ENCODE measurements at regions not wholly inside any gene's neighbourhood (a gene's known extent, or its start where the extent isn't known, plus 50 kb on each side); places are given as distances from the start of the nearest gene placed in this dataset.

DNA sequence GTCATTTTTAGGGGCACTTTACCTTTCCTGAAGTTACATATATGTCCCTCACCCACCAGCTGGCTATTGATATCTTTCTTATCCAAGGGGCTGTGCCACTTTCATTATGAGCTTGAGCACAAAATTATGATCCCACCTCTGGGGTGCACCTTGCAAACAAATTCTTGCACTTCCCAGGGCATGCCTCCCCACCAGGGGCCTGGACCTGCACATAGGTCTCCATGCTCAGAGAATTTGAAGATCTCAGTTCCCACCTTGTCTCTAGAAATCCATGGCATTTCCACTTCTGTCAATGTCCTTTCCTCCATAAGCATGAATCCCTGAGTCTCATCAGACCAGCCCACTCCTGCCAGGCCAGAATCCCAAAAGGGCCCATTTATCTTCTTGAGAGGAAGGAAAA lies 449.1 kb upstream of the REG3G start:
- H3K27me3 ChIP-seq: no peaks in the 10 kb centered on the region
- H3K4me3 ChIP-seq: no peak overlapping the region
- no peaks in the 10 kb centered on the region for H3K4me1 ChIP-seq
- TF ChIP-seq, protein P1, sequence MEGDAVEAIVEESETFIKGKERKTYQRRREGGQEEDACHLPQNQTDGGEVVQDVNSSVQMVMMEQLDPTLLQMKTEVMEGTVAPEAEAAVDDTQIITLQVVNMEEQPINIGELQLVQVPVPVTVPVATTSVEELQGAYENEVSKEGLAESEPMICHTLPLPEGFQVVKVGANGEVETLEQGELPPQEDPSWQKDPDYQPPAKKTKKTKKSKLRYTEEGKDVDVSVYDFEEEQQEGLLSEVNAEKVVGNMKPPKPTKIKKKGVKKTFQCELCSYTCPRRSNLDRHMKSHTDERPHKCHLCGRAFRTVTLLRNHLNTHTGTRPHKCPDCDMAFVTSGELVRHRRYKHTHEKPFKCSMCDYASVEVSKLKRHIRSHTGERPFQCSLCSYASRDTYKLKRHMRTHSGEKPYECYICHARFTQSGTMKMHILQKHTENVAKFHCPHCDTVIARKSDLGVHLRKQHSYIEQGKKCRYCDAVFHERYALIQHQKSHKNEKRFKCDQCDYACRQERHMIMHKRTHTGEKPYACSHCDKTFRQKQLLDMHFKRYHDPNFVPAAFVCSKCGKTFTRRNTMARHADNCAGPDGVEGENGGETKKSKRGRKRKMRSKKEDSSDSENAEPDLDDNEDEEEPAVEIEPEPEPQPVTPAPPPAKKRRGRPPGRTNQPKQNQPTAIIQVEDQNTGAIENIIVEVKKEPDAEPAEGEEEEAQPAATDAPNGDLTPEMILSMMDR (IDR thresholded peaks at IDR 0.05): no peak
- TF ChIP-seq POLR2AphosphoS5 (IDR thresholded peaks at IDR 0.05; ENCODE audit: insufficient read depth in 1 of 2, low read depth in 1 of 2) (no peak), POLR2A (IDR thresholded peaks at IDR 0.05) (no peak)
- H3K36me3 ChIP-seq: no peaks in the 10 kb centered on the region
- no peaks in the 10 kb centered on the region for H3K9me3 ChIP-seq
- no peak for DNase-seq (ENCODE audit: extremely low spot score in 2 of 2)
- intact Hi-C loops (cut with DNase I): no loop called here
- H3K27ac ChIP-seq: no peak overlapping the region

DNA sequence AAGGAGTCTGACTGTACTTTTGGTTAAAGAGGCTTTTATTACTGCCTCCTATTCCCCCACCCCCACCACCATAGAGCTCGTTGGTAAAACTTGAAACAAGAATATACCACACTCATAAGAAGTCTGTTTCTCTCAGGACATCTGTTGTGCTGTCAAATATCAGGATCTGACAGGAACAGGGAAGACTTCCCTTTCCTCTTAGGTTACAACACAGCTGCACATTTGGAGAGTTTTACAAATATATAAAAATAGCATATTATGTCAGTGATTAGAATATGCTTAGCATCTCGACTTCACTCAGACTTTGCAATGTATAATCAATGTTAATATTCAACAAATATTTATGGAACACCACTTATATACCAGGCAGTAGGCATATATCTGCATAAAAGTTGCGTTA lies 439.6 kb upstream of the REG3G start:
- intact Hi-C loops (cut with DNase I): no loop called here
- Histone ChIP-seq H3K4me1 (no peaks in the 10 kb centered on the region), H3K9me3 (no peaks in the 10 kb centered on the region), H3K4me3 (no peak overlapping the region), H3K27me3 (no peaks in the 10 kb centered on the region), H3K36me3 (no peaks in the 10 kb centered on the region), H3K27ac (no peak overlapping the region)
- DNase-seq (ENCODE audit: extremely low spot score in 2 of 2): no peak
- TF ChIP-seq, protein P1 (IDR thresholded peaks at IDR 0.05): no peak
- no peak for TF ChIP-seq POLR2A (IDR thresholded peaks at IDR 0.05)
- no peak for TF ChIP-seq POLR2AphosphoS5 (IDR thresholded peaks at IDR 0.05; ENCODE audit: insufficient read depth in 1 of 2, low read depth in 1 of 2)

DNA sequence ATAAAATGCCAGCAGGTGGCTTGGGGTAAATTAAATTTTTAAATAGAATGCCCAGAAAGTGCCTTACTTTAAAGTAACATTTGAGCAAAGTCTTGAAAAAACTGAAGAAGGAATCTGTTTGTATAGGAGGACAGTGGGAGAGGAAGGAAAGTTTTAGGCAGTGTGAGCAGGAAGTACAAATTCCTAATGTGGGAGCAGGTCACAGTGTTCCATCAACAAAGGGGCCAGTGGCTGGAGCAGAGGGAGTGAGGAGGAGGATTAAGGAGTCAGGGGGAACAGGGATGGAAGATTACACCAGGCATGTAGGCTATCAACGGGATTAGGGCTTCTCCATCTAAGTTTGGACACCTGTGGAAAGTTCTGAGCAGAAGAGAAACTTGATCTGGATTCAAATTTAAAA lies 439.2 kb upstream of the REG3G start:
- no peak for DNase-seq (ENCODE audit: extremely low spot score in 2 of 2)
- Histone ChIP-seq H3K27ac (no peak overlapping the region), H3K27me3 (no peaks in the 10 kb centered on the region), H3K4me3 (no peak overlapping the region), H3K9me3 (no peaks in the 10 kb centered on the region), H3K4me1 (no peaks in the 10 kb centered on the region), H3K36me3 (no peaks in the 10 kb centered on the region)
- TF ChIP-seq, protein P1 (IDR thresholded peaks at IDR 0.05): no peak
- no peak for TF ChIP-seq POLR2A (IDR thresholded peaks at IDR 0.05)
- no peak for TF ChIP-seq POLR2AphosphoS5 (IDR thresholded peaks at IDR 0.05; ENCODE audit: insufficient read depth in 1 of 2, low read depth in 1 of 2)
- intact Hi-C loops (cut with DNase I): no loop called here

DNA sequence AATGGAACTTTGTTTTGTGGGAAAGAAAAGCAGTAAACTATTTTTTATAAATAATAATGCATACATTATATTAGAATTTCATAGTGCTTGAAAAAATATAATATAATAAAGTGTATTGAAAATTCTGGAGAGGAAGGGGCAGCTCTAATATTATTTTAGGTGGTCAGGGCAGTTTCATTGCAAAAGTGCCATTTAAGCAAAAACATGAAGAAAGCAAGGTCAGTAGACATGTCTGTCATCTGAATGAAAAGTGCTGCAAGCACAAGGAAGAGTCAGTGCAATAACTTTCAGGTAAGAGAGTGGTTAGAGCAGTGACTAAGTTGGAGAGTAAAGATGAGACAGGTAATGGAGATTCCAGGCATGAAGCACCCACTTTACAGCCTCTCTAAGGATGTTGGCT lies 435.6 kb upstream of the REG3G start:
- intact Hi-C loops (cut with DNase I): no loop called here
- Histone ChIP-seq H3K4me3 (no peak overlapping the region), H3K27me3 (no peaks in the 10 kb centered on the region), H3K4me1 (no peaks in the 10 kb centered on the region), H3K9me3 (no peaks in the 10 kb centered on the region), H3K27ac (no peak overlapping the region), H3K36me3 (no peaks in the 10 kb centered on the region)
- DNase-seq (ENCODE audit: extremely low spot score in 2 of 2): no peak
- TF ChIP-seq POLR2A (IDR thresholded peaks at IDR 0.05) (no peak), POLR2AphosphoS5 (IDR thresholded peaks at IDR 0.05; ENCODE audit: insufficient read depth in 1 of 2, low read depth in 1 of 2) (no peak)
- TF ChIP-seq, protein P1 (IDR thresholded peaks at IDR 0.05): no peak

DNA sequence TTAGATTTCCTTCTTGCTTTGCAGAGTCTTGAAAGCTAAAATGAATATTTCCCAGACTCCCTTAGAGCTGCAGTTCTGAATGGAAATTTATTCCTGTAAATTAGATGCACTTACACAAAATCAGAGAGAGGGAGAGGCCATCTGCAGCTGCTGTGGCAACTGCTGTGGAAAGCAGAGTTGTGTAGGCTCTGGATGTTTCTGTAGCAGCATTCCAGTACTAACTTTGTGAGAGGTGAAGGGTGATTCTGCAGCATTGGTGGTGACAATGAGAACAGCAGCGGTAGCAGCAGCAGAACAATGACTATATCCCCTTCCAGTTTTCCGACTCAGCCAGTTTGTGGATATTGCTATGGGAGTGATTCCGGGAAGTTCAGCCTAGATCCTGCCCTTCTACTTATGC lies 433.0 kb upstream of the REG3G start:
- DNase-seq (ENCODE audit: extremely low spot score in 2 of 2): no peak
- TF ChIP-seq POLR2AphosphoS5 (IDR thresholded peaks at IDR 0.05; ENCODE audit: insufficient read depth in 1 of 2, low read depth in 1 of 2): no peak
- TF ChIP-seq, protein P1 (IDR thresholded peaks at IDR 0.05): no peak
- TF ChIP-seq POLR2A (IDR thresholded peaks at IDR 0.05): no peak
- Histone ChIP-seq H3K4me3 (no peak overlapping the region), H3K4me1 (no peaks in the 10 kb centered on the region), H3K36me3 (no peaks in the 10 kb centered on the region), H3K27me3 (no peaks in the 10 kb centered on the region), H3K27ac (no peak overlapping the region), H3K9me3 (no peaks in the 10 kb centered on the region)
- intact Hi-C loops (cut with DNase I): no loop called here

Measured in vagina (tissue), 2 donors.